GM21423 (cell line): ENCODE measurements at regions not wholly inside any gene's neighbourhood (a gene's known extent, or its start where the extent isn't known, plus 50 kb on each side); places are given as distances from the start of the nearest gene placed in this dataset.

Source experiments
- ATAC-seq: cut with Tn5 transposase; IDR thresholded peaks from one replicate; pipeline ENCODE4 v1.9.1; 2021; ENCODE audit warnings: mild to moderate bottlenecking, moderate library complexity; ENCODE audit not compliant: unreplicated experiment

DNA sequence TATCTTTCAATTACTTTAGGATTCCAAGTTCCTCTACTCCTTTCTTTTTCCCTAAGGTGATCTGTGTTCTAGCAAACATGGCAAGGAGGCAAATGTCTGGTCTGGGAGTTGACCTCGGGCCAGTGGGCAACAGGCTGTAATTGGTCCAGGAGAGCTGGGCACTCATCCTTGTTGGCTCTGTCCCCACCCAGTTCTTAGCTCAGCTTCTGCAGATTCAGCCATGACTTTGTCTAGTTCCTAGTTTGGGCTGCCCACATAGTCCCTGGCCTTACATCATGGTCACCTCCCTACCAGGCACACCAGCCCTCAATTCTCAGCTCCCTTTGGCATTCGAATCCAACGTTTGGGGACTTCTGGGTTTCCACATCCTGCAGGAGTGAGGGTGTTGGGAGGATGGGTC, 92.1 kb upstream of the DAP start:
- ATAC-seq, result no peak

DNA sequence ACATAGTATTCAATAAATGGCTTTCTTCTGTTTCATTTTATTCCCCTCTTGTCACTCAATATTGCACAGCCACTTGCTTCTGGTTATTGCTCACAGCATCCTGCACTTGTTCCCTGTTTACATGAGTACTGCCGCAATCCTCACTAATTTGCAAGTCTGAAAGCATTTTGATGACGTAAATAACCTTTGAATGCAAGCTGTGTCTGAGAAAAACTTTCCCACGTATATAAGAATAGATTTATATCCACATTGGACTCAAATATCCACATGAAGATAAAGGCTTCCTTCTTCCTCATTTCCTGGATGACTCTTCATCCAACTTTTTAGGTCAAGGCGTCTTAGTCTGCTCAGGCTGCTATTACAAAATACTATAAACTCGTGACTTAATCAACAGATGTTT, 88.2 kb upstream of the DAP start:
- no peak for ATAC-seq

DNA sequence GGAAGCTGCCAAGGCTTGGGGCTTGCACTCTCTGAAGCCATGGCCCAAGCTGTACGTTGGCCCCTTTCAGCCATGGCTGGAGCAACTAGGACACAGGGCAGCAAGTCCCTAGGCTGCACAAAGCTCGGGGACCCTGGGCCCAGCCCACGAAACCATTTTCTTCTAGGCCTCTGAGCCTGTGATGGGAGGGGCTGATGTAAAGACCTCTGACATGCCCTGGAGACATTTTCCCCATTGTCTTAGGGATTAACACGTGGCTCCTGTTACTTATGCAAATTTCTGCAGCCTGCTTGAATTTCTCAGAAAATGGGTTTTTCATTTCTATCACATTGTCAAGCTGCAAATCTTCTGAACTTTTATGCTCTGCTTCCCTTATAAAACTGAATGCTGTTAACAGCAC, 83.0 kb upstream of the DAP start:
- no peak for ATAC-seq

DNA sequence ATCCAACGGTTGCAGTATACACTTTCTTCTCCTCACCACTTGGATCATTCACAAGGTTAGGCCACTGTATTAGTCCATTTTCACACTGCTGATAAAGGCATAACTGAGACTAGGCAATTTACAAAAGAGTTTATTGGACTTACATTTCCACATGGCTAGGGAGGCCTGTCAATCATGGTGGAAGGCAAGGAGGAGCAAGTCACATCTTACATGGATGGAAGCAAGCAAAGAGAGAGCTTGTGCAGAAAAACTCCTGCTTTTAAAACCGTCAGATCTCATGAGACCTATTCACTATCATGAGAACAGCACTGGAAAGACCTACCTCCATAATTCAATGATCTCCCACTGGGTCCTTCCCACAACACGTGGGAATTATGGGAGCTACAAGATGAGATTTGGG, 81.8 kb upstream of the DAP start:
- no peak for ATAC-seq

DNA sequence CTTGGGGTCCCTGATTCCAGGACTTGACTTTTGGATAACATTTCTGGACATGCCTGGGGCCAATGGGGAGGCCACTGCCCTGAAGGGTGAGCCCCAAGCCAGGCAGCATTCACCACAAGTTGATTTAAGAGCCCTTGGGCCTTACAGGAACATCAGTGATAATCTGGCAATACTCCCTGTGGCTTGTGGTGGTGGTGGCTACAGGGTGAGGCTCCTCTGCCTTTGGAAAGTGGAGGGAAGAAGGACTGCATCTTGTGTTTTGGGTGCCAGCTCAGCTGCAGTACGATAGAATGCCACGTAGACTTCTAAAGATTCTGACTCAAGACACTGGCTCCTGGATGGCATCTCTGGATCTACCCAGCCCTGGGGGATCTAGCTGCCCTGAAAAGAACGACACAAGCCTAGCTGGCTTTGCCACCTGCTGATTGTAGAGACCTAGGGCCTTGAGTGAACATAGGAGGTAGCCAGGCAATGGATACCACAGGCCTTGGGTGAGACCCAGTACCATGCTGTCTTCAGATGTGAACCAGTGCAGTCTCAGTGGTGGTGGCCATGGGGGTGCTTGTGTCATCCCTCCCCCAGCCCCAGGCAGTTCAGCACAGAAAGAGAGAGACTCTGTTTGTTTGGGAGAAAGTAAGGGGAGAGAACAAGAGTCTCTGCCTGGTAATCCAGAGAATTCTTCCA, 79.0 kb upstream of the DAP start:
- no peak for ATAC-seq

DNA sequence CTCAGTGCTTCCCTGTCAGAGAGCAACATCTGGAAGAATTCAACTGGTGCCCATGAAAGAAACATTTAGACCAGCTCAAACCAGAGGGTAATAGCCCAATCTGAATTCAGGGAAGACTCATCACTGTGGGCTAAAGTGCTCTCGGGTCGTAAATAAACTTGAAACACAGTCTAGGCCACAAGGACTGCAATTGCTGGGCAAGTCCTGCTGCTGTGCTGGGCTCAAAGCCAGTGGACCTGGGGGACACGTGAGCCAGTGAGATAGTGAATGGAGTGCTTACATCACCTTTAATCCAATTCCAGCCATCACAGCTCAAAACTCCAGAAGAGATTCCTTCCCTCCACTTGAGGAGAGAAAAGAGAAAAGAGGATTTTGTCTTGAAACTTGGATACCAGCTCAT, 78.1 kb upstream of the DAP start:
- no peak for ATAC-seq

DNA sequence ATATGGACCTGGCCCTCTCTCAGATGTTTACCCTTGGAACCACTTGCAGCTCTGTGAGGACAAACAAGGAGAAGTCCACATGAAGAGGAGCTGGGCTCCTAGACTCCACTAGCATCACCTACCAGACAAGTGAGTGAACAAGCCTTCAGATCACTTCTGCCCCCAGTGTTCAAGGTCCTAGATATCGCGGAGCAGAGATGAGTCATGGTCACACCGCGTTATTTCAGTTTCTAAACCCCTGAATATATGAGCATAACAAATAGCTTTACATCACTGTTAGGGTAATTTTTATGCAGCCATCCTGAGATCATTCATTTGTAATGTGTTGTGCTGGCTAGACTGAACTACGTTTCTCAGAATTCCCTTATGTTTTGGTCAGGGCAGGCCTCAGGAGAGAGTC, 77.0 kb upstream of the DAP start:
- ATAC-seq, result no peak

DNA sequence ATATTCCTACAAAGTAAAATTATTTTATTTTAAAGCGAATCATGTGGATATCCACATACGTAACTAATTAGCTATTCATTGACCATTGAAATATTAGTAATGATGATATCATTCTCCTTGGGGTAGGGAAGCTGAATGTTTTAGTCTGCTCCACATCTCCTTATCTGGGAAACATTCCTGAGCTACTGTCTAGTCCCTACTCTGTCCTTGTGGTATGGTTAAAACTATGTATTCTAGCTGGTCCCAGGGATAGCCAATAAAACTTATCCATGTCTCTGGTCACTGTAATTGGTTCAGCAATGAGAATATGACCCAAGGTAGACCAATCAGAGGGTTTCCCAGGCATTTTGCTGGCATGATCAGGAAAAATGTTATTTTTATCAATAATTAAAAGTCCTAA, 76.0 kb upstream of the DAP start:
- ATAC-seq, result no peak

DNA sequence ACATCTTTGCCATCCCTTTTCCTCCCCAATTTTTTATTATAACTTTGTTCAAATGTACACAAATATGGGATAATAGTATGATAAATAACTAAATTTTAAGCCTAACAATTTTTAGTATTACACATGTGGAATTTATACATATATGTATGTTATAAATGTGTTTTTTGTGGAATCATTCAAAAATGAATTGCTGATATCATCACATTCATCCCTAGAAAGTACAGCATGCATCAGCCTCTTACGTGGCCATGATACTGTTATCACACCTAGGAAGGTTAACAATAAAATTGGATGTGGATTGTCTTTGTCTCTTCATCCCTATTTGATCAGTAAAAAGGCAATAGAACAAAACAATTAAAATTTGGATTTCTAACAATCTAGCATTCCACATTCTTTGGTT, 73.7 kb upstream of the DAP start:
- no peak for ATAC-seq

DNA sequence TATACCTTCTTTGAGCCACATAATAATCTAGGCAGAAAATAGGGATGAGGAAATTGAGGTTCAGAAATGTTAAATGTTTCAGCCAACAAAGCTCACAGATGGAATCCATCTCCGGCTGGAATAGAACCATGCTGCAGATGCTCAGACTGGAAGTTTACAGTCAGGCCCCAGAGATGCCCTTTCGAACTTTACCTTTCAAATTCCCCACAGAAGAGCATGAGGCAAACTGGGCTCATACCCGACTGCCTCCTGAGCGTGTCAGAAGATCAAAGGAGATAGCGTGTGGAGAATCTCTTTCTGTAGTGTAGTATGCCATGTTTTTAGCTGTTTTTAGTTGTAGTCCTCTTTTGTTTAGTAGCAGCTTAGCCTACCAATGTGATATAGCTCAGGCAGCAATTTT, 72.0 kb upstream of the DAP start:
- no peak for ATAC-seq

DNA sequence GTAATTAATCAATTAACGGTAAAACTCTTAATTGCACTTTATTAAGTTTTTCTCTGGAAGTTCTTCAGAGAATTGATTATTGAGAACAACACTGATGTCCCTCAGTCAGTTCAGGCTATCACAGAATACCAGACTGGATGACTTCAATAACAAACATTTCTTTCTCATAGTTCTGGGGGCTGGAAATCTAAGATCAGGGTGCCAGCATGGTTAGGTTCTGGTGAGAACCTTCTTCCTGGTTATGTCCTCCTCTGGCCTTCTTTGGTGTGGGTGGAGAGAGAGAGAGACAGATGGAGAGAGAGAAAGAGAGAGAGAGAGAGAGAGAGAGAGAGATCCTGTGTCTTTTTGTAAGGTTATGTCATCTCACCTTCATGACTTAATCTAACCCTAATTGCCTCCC, 71.4 kb upstream of the DAP start:
- no peak for ATAC-seq

DNA sequence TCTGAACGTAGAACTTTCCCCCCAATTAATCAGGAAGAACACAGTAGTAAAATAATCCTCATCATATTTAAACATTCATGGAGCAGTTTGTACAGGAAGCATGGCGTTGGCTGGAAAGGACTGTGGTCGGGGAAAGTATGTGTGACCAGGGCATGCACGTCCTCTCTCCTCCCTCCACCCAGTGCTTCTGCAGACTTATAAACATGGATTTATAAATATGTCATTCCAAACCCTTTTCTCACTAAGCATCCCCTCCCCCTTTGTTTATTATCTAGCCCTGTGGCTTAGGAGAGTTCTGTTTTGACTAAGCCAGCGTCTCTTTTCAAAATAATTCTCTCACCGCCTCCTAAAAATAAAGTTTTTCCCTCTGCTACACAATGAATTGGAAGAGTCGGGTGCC, 70.4 kb upstream of the DAP start:
- no peak for ATAC-seq

DNA sequence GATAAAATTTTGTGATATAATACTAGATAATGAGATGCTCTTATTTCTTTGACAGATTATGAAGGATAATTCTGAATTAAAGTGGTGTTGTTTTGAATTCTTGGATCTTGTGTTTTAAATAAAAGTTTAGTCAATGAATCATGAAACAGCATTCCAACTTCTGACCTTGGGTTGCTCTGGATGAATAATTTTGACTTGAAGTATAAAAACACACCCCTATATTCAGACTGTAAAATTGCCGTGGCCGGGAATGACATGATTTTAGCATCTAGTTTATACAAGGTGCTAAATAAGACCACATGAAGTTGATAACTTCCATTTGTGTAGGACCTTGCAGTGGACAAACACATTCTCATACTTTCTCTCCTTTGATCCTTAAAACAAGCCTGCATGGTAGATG, 67.2 kb upstream of the DAP start:
- ATAC-seq, result no peak

DNA sequence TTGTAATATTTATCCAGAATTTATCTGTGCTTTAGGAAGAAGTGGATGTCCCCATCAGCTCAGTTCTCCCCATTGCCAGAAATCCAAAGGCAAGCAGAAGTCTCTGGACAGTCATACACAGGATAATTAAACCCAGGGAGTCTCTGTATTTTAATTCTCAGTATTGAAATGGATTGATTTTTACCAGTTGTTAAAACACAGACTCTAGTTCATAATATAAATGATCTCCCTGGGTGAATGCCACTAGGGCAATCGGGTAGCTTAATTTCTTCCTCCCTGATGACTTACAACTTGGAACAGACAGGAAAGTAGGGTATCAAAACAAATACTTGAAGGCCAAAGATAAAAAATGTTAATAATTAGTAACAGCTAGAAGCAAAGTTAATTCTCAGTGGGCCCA, 66.5 kb upstream of the DAP start:
- no peak for ATAC-seq

DNA sequence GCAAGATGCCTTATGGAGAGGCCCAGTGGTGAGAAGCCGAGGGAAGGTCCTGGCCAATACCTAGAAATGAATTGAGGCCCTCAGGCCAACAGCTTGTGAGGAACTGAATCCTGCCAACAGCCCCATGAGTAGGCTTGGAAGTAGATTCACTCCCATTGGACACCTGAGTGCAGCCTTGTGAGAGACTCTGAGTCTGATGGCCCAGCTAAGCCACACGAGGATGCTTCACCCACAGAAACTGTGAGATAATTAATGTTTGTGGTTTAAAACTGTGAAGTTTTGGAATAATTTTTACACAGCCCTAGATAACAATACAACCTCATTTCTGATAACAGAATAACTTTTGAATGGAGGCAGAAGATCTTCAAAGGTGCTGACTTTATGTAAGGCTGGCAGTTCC, 65.9 kb upstream of the DAP start:
- no peak for ATAC-seq

DNA sequence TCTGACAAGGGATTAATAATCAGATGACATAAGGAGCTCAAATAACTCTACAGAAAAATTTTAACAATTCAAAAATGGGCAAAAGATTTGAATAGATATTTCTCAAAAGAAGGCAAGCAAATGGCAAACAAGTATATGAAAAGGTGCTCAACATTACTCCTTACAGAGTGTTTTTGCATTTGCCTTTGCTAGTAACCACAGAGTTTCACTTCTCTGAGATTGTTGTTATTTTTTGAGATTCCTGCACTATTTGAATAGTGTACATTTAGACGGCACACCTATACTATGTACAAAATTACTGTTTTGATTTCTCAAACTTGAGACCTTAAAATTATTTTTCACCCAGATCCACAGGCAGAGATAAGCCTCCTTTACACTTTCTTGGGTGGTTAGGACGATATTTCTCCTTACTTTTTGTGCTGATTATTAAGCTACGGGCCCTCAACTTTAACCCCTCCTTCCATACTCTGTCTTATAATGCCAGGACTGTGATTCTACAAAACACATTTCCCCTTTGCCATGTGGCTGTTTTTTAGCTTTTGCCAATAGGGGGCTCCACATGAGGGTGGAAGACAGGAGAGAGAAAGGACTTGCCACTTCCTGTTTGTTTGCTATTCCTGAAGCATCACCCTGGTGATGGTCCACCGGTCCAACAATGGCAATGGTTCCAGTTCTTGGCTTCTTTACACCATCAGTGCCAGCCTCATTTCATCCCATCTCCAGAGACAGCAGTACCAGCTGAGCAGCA, 65.0 kb upstream of the DAP start:
- no peak for ATAC-seq

DNA sequence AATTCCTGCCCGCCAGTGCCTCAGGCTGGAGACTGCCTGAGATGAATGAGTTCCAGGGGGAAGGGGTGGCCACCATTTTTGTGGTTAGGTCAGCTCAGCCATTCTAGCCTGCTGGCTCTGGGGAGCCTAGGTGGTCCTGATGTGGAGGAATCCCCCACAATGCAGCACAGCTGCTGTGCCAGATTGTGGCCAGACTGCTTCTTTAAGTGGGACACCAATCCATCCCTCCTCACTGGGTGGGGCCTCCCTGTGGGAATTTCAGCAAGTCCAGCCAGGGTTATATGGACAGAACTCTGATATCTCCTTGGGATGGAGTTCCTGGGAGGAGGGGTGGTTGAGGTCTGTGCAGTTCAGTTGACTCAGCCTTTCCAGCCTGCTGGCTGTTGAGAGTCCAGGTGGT, 51.2 kb upstream of the DAP start:
- ATAC-seq, result no peak
